OCI-LY1 (cell line): ENCODE measurements at regions not wholly inside any gene's neighbourhood (a gene's known extent, or its start where the extent isn't known, plus 50 kb on each side); places are given as distances from the start of the nearest gene placed in this dataset.

Source experiments
- H2AFZ ChIP-seq: fragments of 200-600 bp; sonication (generic), shearing (Covaris generic); 2 replicates; pipeline ENCODE4 v1.6.0; 2014; ENCODE audit warnings: antibody characterized with exemption, mild to moderate bottlenecking, low read length
- H3F3A ChIP-seq: fragments of 200-600 bp; sonication (generic), shearing (Covaris generic); 2 replicates; pipeline ENCODE4 v1.6.0; 2014; ENCODE audit warnings: mild to moderate bottlenecking, antibody characterized with exemption, low read length, moderate library complexity; ENCODE audit not compliant: insufficient read depth
- H3K27ac ChIP-seq: fragments of 200-600 bp; sonication (generic); 2 replicates; pipeline ENCODE4 v1.5.1; 2014; ENCODE audit warnings: low read length, mixed run types, mild to moderate bottlenecking, low read depth; ENCODE audit not compliant: poor library complexity, severe bottlenecking
- H3K27me3 ChIP-seq: fragments of 200-600 bp; sonication (generic); 2 replicates; pipeline ENCODE4 v1.6.0; 2014; ENCODE audit warnings: antibody characterized with exemption, mild to moderate bottlenecking, low read length, moderate library complexity; ENCODE audit not compliant: insufficient read depth
- H3K36me3 ChIP-seq: fragments of 200-600 bp; sonication (generic); 2 replicates; pipeline ENCODE4 v1.6.1; 2014; ENCODE audit warnings: mild to moderate bottlenecking, antibody characterized with exemption, low read length, moderate library complexity, mixed read lengths; ENCODE audit not compliant: insufficient read depth
- H3K4me1 ChIP-seq: fragments of 200-600 bp; sonication (generic); 2 replicates; pipeline ENCODE4 v1.5.1; 2014; ENCODE audit warnings: mild to moderate bottlenecking, low read length, moderate library complexity; ENCODE audit not compliant: insufficient read depth, severe bottlenecking
- H3K4me2 ChIP-seq: fragments of 200-600 bp; sonication (generic), shearing (Covaris generic); 2 replicates; pipeline ENCODE4 v1.6.1; 2014; ENCODE audit warnings: low read length
- H3K4me3 ChIP-seq: fragments of 200-600 bp; sonication (generic); 2 replicates; pipeline ENCODE4 v1.5.1; 2014; ENCODE audit warnings: low read length, low read depth, mild to moderate bottlenecking, mixed read lengths; ENCODE audit not compliant: poor library complexity, severe bottlenecking
- H3K79me2 ChIP-seq: fragments of 200-600 bp; shearing (Covaris generic); 2 replicates; pipeline ENCODE4 v1.6.1; 2016; ENCODE audit warnings: mixed run types, low read length, mixed read lengths; ENCODE audit not compliant: insufficient read depth
- H3K9ac ChIP-seq: fragments of 200-600 bp; sonication (generic), shearing (Covaris generic); 2 replicates; pipeline ENCODE4 v1.6.1; 2014; ENCODE audit warnings: mild to moderate bottlenecking, low read length, mixed read lengths
- H3K9me2 ChIP-seq: fragments of 200-600 bp; sonication (generic), shearing (Covaris generic); 2 replicates; pipeline ENCODE4 v1.6.1; 2014; ENCODE audit warnings: low read depth, mild to moderate bottlenecking, low read length, mixed read lengths
- H3K9me3 ChIP-seq: fragments of 200-600 bp; shearing (Covaris generic); 2 replicates; pipeline ENCODE4 v1.6.1; 2014; ENCODE audit warnings: low read length, mixed read lengths
- H4K20me1 ChIP-seq: fragments of 200-600 bp; sonication (generic), shearing (Covaris generic); 2 replicates; pipeline ENCODE4 v1.6.0; 2016; ENCODE audit warnings: mild to moderate bottlenecking, low read length; ENCODE audit not compliant: insufficient read depth
- EZH2 ChIP-seq: fragments of 200-600 bp; sonication (generic), shearing (Covaris generic); IDR thresholded peaks from 2 replicates; pipeline ENCODE4 v1.8.0; 2017; ENCODE audit warnings: borderline replicate concordance, mixed run types, mild to moderate bottlenecking, antibody characterized with exemption, low read length, moderate library complexity, mixed read lengths
- TF ChIP-seq, protein P1 (sequence below): fragments of 200-600 bp; sonication (generic), shearing (Covaris generic); IDR thresholded peaks from 2 replicates; pipeline ENCODE4 v1.5.1; 2017; ENCODE audit warnings: mild to moderate bottlenecking, antibody characterized with exemption, low read length, moderate library complexity, mixed read lengths

DNA sequence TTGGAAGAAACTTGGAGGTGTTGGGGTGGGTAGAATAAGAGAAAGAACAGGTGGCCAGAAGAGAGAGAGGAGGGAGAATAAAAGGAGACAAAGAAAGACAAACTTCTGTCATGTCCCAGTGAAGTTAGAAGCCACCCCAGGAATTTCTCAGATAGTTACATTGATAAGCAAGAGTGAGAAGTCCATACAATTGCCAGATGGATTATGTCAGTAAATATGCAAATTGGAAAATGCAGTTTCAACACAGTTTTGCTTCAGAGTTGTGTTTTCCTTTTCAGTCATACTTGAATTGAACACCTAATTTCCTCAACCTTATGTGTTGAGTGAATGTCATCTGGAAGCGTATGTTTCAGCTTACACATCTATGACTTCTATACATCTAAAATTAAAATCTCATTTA is 139.2 kb downstream of the RXFP2 start:
- Histone ChIP-seq H3K36me3 (no peaks in the 10 kb centered on the region), H3K4me2 (no peak overlapping the region), H3F3A (no peaks in the 10 kb centered on the region), H4K20me1 (no peaks in the 10 kb centered on the region), H3K9me3 (no peaks in the 10 kb centered on the region), H3K79me2 (no peaks in the 10 kb centered on the region), H3K27ac (no peak overlapping the region), H3K4me1 (no peaks in the 10 kb centered on the region), H3K9me2 (no peaks in the 10 kb centered on the region), H3K27me3 (no peaks in the 10 kb centered on the region), H2AFZ (no peak overlapping the region), H3K4me3 (no peak overlapping the region), H3K9ac (no peak overlapping the region)
- TF ChIP-seq EZH2 = no peak
- TF ChIP-seq, protein P1, sequence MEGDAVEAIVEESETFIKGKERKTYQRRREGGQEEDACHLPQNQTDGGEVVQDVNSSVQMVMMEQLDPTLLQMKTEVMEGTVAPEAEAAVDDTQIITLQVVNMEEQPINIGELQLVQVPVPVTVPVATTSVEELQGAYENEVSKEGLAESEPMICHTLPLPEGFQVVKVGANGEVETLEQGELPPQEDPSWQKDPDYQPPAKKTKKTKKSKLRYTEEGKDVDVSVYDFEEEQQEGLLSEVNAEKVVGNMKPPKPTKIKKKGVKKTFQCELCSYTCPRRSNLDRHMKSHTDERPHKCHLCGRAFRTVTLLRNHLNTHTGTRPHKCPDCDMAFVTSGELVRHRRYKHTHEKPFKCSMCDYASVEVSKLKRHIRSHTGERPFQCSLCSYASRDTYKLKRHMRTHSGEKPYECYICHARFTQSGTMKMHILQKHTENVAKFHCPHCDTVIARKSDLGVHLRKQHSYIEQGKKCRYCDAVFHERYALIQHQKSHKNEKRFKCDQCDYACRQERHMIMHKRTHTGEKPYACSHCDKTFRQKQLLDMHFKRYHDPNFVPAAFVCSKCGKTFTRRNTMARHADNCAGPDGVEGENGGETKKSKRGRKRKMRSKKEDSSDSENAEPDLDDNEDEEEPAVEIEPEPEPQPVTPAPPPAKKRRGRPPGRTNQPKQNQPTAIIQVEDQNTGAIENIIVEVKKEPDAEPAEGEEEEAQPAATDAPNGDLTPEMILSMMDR = no peak

DNA sequence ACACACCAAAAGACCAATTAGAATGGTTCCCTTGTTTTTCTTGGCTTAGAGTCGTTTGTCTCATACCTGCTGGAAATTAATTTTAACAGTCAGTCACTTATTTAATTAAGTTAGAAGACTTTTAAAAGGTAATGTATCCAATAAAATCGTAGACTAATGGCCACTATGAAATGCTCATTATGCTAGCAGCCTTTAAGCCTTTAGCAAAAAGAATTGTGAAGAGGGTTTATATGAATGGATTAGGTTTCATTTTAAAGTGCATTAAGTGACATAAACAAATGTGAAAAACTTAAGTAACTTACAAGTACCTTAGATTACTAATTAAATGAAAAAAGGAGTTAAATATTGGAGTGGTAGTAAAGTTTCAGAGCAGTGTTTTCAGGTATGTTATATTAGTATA is 139.6 kb downstream of the RXFP2 start:
- Histone ChIP-seq H3K27me3 (no peaks in the 10 kb centered on the region), H3K36me3 (no peaks in the 10 kb centered on the region), H2AFZ (no peak overlapping the region), H3F3A (no peaks in the 10 kb centered on the region), H3K27ac (no peak overlapping the region), H4K20me1 (no peaks in the 10 kb centered on the region), H3K9me3 (no peaks in the 10 kb centered on the region), H3K4me2 (no peak overlapping the region), H3K9ac (no peak overlapping the region), H3K79me2 (no peaks in the 10 kb centered on the region), H3K4me3 (no peak overlapping the region), H3K4me1 (no peaks in the 10 kb centered on the region), H3K9me2 (no peaks in the 10 kb centered on the region; the same call in 1 of the 2 replicates)
- no peak for TF ChIP-seq EZH2
- TF ChIP-seq, protein P1 = no peak

GRCh38 chr13:31880851-31881494 is 141.6 kb downstream of the RXFP2 start:
- H3K4me3 ChIP-seq = no peak overlapping the region
- no peak overlapping the region for H2AFZ ChIP-seq
- no peaks in the 10 kb centered on the region for H3K36me3 ChIP-seq
- H3K4me1 ChIP-seq = no peaks in the 10 kb centered on the region
- H3K9me2 ChIP-seq = no peaks in the 10 kb centered on the region; the same call in 1 of the 2 replicates
- no peaks in the 10 kb centered on the region for H4K20me1 ChIP-seq
- H3K79me2 ChIP-seq = no peaks in the 10 kb centered on the region
- no peaks in the 10 kb centered on the region for H3K27me3 ChIP-seq
- no peak for TF ChIP-seq EZH2
- TF ChIP-seq, protein P1 = no peak
- H3K27ac ChIP-seq = no peak overlapping the region
- H3K9ac ChIP-seq = no peak overlapping the region
- no peak overlapping the region for H3K4me2 ChIP-seq
- H3F3A ChIP-seq = no peaks in the 10 kb centered on the region
- no peaks in the 10 kb centered on the region for H3K9me3 ChIP-seq
